ENCODE measurements at regions not wholly inside any gene's neighbourhood (a gene's known extent, or its start where the extent isn't known, plus 50 kb on each side); places are given as distances from the start of the nearest gene placed in this dataset.

GRCh38 chr11:28962502-28962901 is 854.3 kb downstream of the METTL15 start:
- TF ChIP-seq, protein P1, sequence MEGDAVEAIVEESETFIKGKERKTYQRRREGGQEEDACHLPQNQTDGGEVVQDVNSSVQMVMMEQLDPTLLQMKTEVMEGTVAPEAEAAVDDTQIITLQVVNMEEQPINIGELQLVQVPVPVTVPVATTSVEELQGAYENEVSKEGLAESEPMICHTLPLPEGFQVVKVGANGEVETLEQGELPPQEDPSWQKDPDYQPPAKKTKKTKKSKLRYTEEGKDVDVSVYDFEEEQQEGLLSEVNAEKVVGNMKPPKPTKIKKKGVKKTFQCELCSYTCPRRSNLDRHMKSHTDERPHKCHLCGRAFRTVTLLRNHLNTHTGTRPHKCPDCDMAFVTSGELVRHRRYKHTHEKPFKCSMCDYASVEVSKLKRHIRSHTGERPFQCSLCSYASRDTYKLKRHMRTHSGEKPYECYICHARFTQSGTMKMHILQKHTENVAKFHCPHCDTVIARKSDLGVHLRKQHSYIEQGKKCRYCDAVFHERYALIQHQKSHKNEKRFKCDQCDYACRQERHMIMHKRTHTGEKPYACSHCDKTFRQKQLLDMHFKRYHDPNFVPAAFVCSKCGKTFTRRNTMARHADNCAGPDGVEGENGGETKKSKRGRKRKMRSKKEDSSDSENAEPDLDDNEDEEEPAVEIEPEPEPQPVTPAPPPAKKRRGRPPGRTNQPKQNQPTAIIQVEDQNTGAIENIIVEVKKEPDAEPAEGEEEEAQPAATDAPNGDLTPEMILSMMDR (IDR thresholded peaks at IDR 0.05; ENCODE audit: insufficient read depth, missing control alignments), result no peak
- DNase-seq (ENCODE audit: insufficient read length, low spot score), result no peak
- no peak for FAIRE-seq

GRCh38 chr11:28961726-28962125 is 853.5 kb downstream of the METTL15 start:
- TF ChIP-seq, protein P1 (IDR thresholded peaks at IDR 0.05; ENCODE audit: insufficient read depth, missing control alignments), result no peak
- no peak for FAIRE-seq
- DNase-seq (ENCODE audit: insufficient read length, low spot score), result no peak

DNA sequence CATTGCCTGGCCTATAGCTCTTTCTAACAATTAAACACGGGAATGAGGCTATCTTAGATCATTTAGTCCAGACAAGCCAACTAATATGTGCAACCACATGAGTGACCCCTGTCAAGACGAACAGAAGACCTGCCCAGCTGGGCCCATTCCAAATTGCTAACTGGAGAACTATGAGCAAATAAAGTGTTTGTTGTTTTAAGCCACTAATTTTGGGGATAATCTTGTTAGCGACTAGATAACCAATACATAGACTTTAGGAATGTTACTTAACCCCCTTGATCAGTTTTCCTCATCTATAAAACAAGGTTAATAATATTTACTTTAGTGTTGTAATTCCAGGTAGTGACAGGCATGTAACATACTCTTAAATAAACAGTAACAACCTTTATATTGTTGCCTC is 848.3 kb downstream of the METTL15 start:
- no peak for FAIRE-seq
- TF ChIP-seq, protein P1 (IDR thresholded peaks at IDR 0.05; ENCODE audit: insufficient read depth, missing control alignments), result no peak
- DNase-seq (ENCODE audit: insufficient read length, low spot score), result no peak

DNA sequence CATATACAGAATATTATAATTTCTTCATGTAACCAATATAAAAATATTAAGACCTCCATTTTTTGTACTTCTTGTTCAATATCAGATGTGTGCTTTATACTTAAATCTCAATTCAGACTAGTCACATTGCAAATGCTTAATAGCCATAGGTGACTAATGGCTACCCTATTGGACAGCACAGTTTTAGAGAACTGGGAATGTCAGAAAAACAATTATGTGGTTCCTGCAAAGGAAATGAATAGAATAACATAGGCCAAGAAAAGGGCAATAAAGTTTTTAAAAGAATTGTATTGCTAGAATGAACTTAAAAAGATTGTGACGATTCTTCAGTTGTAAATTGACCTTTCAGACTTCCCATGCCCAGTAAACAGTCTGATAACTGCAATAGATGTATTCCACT is 843.0 kb downstream of the METTL15 start:
- DNase-seq (ENCODE audit: insufficient read length, low spot score) (no peak), FAIRE-seq (no peak)
- TF ChIP-seq, protein P1 (IDR thresholded peaks at IDR 0.05; ENCODE audit: insufficient read depth, missing control alignments), result no peak

DNA sequence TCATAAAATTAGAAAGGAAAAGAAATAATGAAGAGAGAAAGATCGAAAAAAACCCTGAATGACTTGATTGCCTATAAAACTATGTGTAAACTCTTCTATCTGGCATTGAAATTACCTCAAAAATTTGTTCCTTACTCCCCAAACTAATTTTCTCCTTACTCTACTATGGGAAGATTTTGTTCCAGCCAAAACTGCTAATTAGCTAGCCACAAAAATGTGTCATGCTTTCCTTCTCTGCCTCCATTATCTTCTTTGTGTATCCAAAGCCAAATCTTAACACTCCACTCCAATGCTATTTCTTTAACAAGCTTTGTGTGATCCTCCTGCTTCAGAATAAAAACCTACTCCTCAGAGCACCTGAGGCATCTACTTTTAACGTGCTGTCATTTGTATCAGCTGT is 831.2 kb downstream of the METTL15 start:
- TF ChIP-seq, protein P1 (IDR thresholded peaks at IDR 0.05; ENCODE audit: insufficient read depth, missing control alignments), result no peak
- FAIRE-seq, result no peak
- DNase-seq (ENCODE audit: insufficient read length, low spot score), result no peak

- FAIRE-seq, result no peak
- DNase-seq (ENCODE audit: insufficient read length, low spot score), result no peak
- TF ChIP-seq, protein P1 (IDR thresholded peaks at IDR 0.05; ENCODE audit: insufficient read depth, missing control alignments), result no peak
Measured at GRCh38 chr11:28938091-28938490, 829.9 kb downstream of the METTL15 start.

GRCh38 chr11:28932940-28933339 is 824.8 kb downstream of the METTL15 start:
- DNase-seq (ENCODE audit: insufficient read length, low spot score), result no peak
- FAIRE-seq, result no peak
- TF ChIP-seq, protein P1 (IDR thresholded peaks at IDR 0.05; ENCODE audit: insufficient read depth, missing control alignments), result no peak

Data from D721Med (cell line).